Hematopoietic multipotent progenitor cell treated with erythropoietin and hydrocortisone succinate and interleukin-3 and kit ligand, for 4 days (in vitro differentiated cells): ENCODE measurements at regions not wholly inside any gene's neighbourhood (a gene's known extent, or its start where the extent isn't known, plus 50 kb on each side); places are given as distances from the start of the nearest gene placed in this dataset.

Source experiments
- DNase-seq: peaks from one replicate; pipeline ENCODE4 v3.0.0-alpha.2; 2015

DNA sequence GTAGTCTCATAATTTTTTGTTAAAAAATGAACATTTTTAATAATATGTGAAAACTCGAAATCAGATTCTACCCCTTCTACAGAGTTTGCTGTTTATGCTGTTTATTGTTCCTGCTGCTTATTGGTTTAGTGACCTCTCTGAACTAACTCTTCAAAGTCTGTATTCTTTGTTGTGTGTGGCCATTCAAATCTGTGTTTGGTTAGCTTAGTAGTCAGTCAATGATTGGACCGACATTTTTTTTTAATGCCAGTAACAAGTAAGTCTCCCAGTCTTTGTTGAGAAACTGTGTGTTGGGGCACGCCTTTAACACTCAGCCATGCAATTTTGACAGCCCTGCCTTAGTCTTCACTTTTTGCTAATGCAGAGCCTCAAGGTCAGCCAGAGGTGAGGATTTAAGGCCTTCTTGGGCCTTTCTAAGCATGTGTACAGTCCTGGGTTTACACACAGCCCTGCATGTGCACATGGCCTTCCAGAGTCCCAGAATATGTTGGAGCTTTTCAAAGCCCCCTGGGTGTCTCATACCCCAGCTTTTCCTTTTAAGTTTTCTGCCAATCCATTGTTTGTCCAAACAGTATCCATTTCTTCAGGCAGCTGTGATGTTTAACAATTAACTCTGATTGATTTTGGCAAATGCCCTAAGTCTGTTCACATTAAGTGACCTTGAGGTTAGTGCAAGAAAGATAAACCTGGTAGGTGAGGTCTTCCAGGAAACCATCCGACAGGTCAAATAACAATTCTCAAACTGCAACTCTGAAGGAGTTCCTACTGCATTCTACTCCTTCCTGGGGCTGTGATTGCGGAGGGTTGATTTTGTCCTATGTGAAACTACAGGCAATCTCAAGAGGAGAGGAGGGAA is 389.3 kb downstream of the PMP22 start:
- DNase-seq: no peak

GRCh38 chr17:14873996-14874395 is 391.1 kb downstream of the PMP22 start:
- no peak for DNase-seq

DNA sequence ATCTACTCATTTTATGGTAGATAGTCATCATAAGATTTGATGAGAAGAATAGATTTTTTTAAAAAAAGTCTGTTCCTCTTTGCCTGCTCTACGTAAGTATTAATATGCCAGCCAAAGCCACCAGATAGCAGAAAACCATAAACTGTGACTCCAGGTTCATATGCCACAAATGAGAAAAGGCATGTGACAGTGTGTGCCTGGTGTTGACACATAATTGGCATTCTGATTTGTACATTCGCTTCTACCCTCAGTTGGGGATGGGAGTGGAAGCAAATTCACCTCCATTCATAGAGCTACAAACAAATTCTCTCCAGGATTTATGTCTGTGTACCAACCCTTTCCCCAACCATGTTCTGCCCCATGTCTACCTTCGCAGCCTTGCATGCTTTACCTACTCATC is 391.6 kb downstream of the PMP22 start:
- DNase-seq: no peak

DNA sequence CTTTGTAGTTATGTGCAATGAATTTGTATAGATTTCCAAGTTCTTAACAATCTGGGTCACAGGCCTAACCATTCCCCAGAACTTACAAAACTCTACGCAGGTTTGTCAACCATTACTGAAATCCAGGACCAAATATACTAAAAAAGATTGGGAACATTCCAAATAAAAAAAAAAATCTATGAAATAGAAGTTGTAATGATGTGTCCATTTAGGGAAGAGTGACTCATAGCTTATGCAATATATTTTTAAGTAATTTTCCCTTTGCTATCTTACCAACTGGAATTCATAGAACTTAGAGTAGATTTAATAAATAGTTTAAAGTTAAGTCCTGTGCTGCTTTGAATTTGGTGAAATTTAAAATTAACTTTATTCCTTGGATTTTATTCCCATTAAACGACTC is 393.2 kb downstream of the PMP22 start:
- DNase-seq: no peak

DNA sequence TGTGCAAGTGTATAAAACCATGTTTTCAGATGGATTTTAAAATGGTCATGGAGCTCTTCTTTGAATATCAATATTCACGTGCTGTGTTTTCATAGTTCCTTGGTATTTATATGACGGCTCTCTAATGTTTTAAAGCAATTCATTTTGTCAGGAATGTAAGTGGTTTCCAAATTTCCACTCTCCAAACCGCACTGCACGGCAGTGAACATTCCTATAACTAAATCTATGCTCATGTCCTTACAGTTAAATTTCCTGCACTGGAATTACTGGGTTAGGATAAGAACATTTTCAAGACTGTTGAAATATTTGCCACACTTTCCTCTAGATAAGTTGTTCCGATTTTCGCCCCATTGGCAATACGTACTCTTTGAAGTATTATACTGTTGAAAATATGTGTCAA is 398.9 kb downstream of the PMP22 start:
- no peak for DNase-seq

DNA sequence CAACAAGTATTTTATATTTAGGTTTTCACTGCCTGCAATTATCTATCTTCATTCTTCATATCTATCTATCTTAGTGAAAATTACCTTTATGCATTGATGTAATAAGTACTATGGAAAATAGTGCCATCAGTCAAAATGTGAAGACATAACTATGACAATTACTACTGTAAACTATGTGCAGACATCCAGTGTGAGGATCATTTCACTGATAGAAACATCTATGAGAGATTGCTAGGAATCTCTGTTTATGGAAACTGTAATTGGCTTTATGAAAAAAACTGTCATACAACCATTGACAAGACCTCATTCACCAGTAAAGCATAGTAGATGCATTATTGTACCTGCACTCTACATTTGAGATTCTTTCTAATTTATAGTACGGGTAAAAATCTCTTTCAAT is 401.0 kb downstream of the PMP22 start:
- DNase-seq: no peak

- no peak for DNase-seq
Measured at GRCh38 chr17:14859542-14859941, 405.6 kb downstream of the PMP22 start.

DNA sequence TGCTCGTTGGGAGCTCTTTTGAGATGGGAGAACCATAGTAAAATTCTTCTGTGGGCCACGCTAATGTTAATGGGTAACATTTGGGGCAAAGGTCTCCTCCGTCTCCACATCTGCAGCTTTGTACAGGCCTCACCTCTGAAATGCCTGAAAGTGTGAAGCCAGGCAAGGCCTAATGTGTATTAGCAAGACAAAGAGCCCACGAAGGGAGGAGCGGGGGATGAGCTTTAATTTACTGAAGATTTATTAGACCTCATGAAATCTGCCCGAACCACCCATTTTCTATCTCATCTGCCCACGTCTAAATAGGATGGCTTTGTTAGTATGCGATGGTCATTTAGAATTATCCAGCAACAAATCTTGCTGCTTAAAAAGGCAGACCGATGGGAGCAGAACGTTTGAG is 408.9 kb downstream of the PMP22 start:
- no peak for DNase-seq

- no peak for DNase-seq
Measured at GRCh38 chr17:14854691-14855090, 410.4 kb downstream of the PMP22 start.

- no peak for DNase-seq
Measured at GRCh38 chr17:14845591-14846281, 419.4 kb downstream of the PMP22 start.

DNA sequence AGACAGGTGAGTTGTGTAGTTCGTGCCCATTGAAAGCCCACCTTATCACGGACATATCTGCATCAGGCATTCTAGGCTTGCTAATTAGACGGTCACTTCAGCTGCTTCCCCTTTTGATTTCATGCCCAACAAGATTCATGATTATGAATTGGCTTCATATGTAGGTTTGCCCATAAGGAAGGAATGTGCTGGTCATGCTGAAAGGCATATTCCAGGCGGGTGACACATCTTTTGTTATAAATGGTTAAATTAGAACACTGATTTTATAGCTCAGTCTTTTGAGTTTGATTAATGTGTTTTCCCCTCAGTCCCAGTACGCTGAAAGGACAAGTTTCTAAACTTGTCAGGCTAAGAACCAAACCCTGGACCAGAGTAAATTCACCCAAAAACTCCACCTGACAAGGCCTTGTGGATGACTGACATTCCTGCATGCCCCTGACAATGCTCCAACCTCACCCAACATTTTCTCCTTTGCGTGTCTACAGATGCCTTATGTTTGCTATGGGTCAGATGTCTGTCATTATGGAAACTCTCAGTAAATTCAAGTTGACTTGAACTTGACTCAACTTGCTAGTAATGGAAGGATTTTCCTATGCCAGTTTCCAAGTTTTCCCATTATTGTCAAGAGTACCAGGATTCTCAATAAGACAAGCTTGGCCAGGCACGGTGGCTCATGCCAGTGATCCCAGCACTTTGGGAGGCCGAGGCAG is 421.9 kb downstream of the PMP22 start:
- no peak for DNase-seq

- no peak for DNase-seq
Measured at GRCh38 chr17:14840616-14841231, 424.4 kb downstream of the PMP22 start.

DNA sequence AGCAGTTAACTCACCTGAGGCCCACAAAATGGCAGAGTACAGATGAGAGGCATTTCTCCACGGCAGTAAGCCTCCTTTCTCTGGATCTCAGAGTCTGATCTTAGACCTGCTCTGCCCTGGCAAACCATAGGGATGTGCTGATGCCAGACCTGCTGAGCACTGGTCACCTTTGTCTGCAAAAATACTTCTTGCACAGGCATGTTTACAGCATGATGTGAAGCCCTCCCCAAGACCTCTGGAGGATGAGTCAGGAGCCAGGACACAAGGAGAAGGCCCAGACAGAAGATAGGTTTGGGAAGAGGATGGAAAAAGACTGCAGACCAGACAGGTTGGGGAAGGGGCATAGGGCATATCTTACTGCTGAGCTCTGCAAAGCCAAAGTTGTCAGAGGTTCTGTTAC is 426.6 kb downstream of the PMP22 start:
- DNase-seq: no peak

DNA sequence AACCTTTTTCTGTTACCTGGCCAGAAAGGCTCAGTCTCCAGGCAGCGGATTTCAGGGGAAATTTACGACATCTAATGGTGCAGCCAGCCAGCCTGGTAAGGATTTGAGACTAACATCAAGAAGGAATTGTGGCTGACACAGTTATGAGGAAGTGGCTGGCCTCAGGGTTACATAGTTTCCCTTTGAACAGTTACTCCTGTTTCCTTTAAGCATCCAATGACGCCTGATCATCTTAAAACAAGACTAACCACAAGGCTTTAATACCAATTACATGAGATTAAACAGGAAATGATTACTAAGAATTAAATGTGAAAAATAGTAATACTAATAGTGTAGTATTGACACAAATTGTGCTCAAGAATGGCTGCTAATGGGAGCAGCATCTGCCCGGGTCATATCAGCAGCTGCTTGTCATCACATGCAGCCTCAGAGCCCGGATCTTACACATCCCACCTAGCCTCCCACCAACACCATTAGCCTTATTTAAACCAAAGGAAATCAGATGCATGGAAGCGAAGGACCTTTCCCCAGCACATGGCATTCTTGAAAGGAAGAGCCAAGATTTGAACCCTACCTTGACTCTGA is 431.8 kb downstream of the PMP22 start:
- DNase-seq: peak; percentile 56

GRCh38 chr17:14831491-14831890 is 433.6 kb downstream of the PMP22 start:
- no peak for DNase-seq

- no peak for DNase-seq
Measured at GRCh38 chr17:14827396-14827919, 437.7 kb downstream of the PMP22 start.

DNA sequence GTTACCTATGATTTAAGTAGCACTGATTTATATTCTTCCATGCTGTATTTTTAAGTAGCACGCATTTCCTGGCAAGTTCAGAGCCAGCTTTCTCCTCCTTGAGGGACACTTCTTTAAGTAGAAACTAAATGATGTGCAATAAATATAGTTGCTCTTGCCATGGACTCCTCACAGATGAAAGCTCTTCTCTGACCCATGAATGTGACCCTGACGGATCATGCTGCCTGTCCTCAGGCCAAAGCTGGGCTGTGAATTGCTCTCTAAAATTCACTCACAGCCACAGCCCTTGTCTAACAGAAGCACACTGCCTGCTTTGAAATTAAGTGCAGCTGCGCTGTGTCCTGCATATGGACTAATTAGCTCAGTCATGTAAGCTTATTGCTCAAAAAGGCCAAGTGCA is 438.8 kb downstream of the PMP22 start:
- no peak for DNase-seq

DNA sequence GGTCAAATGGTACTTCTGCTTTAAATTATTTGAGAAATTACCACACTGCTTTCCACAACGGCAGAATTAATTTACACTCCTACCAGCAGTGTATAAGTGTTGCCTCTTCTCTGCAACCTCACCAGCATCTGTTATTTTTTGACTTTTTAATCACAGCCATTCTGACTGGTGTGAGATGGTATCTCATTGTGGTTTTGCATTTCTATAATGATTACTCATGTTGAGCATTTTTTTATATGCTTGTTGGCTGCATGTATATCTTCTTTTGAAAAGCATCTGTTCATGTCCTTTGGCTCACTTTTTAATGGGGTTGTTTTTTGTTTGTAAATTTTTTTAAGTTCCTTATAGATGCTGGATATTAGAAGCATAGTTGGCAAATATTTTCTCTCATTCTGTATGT is 446.7 kb downstream of the PMP22 start:
- DNase-seq: no peak

DNA sequence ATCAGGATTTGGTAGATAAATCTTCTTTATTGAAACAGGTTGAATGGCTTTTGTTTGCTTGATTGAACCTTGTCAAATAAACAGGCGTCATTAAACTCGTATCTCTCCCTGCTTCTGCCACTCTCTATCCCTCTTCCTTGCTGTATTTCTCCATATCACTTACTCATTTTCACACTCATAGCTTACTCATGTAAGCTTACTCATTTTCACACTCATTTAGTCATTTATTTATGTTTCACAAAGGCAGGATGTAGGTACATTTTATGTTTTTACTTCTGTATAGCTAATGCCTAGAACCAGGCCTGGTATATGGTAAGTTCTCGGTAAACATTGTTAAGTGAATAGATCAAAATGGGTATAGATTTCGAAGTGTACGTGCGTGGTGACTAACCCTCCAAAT is 450.0 kb downstream of the PMP22 start:
- DNase-seq: no peak

- peak; percentile 69 for DNase-seq
Measured at GRCh38 chr17:14813649-14814370, 451.3 kb downstream of the PMP22 start.

DNA sequence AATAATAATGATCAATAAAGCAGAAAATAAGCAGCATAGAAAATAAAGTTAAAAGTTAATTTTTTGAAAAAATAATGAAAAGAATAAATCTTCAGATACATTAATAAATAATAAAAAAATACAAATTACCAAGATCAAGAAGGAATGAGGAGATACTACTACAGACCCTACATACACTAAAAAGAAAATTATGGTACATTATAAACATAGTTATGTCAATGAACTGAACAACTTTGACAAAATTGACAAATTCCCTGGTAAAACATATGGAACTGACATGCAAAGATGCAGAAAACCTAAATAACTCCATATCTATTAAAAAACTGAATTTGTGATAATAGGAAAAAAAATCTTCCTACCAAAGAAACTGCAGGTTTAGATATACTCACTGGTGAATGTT is 456.7 kb downstream of the PMP22 start:
- no peak for DNase-seq

GRCh38 chr17:14805348-14805747 is 459.8 kb downstream of the PMP22 start:
- DNase-seq: no peak
